ENCODE measurements at regions not wholly inside any gene's neighbourhood (a gene's known extent, or its start where the extent isn't known, plus 50 kb on each side); places are given as distances from the start of the nearest gene placed in this dataset.

DNA sequence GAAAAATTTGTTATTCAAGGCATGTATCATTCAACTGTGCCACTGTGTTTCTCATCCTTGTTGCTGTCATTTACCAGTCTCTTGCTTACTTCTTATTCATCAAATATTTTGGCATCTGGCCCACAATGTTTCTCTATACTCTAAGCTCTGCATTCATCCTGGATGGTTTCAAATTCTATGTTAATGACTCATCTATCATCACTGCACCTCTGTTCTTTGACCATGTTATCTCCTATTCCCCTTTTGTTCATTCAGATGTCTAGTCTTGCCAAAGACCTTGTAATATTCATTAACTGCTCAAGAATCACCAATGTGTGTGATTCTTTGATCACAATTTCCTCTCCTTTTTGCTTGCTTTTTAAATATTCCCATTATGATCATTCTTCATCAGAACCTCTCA lies 54.6 kb upstream of the PRKACB start:
- ChIA-PET CTCF (interaction anchor here (1.1 kb wide), 1 partner anchor 353 kb away, joined by 3 read pairs; no protein-coding TSS in a partner anchor), POLR2A (no interaction called here)
- Histone ChIP-seq H3K27me3 (replicated peaks in 1 of 4; ENCODE audit: control extremely low read depth in 1 of 4, control insufficient read depth in 3 of 4, insufficient read depth in 4 of 4, low read length in 3 of 4) (no peaks in the 10 kb centered on the region), H3K27ac (ENCODE audit: low read length in 2 of 2) (no peak overlapping the region), H3K4me3 (ENCODE audit: control extremely low read depth in 1 of 5, extremely low read depth in 1 of 5, insufficient read depth in 1 of 5, low read depth in 2 of 5, low read length in 4 of 5) (no peak overlapping the region), H4K20me1 (ENCODE audit: control insufficient read depth, insufficient read depth, low read length, poor library complexity, severe bottlenecking) (no peaks in the 10 kb centered on the region), H3K36me3 (replicated peaks in 1 of 2; ENCODE audit: control extremely low read depth in 1 of 2, control insufficient read depth in 1 of 2, extremely low read depth in 1 of 2, insufficient read depth in 2 of 2, low read length in 1 of 2) (no peaks in the 10 kb centered on the region), H3K79me2 (ENCODE audit: control insufficient read depth, insufficient read depth, low read length) (no peaks in the 10 kb centered on the region), H3K9me3 (ENCODE audit: control extremely low read depth in 1 of 3, control insufficient read depth in 2 of 3, insufficient read depth in 1 of 3, low read length in 2 of 3) (no peaks in the 10 kb centered on the region), H3K4me1 (ENCODE audit: control insufficient read depth in 2 of 2, insufficient read depth in 2 of 2, low read length in 2 of 2) (peaks cover 6 to 12% of the 10 kb centered on the region in 2 donors), H3K9ac (ENCODE audit: low read length) (no peak overlapping the region), H2AFZ (ENCODE audit: insufficient read depth, low read depth, low read length, poor library complexity, severe bottlenecking) (peak overlapping the region; percentile 83), H3K4me2 (replicated peaks; ENCODE audit: low read depth, low read length, poor library complexity, severe bottlenecking) (no peak overlapping the region)
- Mint-ChIP-seq H3K4me3 (no peak overlapping the region), H3K27me3 (no peaks in the 10 kb centered on the region), H3K4me1 (peaks cover 17% of the 10 kb centered on the region), H3K27ac (no peak overlapping the region), H3K9me3 (ENCODE audit: insufficient read depth) (no peaks in the 10 kb centered on the region)
- TF ChIP-seq, protein P1, sequence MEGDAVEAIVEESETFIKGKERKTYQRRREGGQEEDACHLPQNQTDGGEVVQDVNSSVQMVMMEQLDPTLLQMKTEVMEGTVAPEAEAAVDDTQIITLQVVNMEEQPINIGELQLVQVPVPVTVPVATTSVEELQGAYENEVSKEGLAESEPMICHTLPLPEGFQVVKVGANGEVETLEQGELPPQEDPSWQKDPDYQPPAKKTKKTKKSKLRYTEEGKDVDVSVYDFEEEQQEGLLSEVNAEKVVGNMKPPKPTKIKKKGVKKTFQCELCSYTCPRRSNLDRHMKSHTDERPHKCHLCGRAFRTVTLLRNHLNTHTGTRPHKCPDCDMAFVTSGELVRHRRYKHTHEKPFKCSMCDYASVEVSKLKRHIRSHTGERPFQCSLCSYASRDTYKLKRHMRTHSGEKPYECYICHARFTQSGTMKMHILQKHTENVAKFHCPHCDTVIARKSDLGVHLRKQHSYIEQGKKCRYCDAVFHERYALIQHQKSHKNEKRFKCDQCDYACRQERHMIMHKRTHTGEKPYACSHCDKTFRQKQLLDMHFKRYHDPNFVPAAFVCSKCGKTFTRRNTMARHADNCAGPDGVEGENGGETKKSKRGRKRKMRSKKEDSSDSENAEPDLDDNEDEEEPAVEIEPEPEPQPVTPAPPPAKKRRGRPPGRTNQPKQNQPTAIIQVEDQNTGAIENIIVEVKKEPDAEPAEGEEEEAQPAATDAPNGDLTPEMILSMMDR (IDR thresholded peaks at IDR 0.05) = no peak
- TF ChIP-seq EZH2 (IDR thresholded peaks at IDR 0.05; ENCODE audit: borderline replicate concordance, insufficient read depth, low read depth, low read length, poor library complexity, severe bottlenecking) = no peak
- DNase-seq = no peak
- no peak for ATAC-seq (ENCODE audit: low read depth)
- intact Hi-C loops (cut with micrococcal nuclease) = no loop called here

DNA sequence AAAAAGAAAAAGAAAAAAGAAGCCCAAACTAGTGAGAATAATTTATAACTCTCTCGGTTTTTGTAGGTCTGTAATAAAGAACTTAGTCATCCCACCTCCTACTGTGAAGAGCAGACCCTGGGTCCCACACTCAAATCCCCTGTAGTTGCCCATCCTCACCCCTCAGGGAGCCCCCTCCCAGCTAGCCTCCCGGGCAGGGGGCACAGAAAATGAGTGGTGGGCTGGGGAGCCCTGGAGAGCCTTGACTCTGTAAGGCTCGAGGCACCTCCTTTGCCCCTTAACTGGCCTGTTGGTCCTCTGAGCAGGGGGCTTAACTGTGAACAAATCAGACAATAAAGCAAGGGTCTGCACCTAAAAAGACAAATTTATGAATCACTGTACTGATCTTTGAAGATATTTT lies 57.5 kb upstream of the PRKACB start:
- POLR2A ChIA-PET = no interaction called here

More for the DNA sequence above, 57.5 kb upstream of the PRKACB start:
- no peaks in the 10 kb centered on the region for H3K79me2 ChIP-seq (ENCODE audit: control insufficient read depth, insufficient read depth, low read length)
- CTCF ChIA-PET = no interaction called here
- no peaks in the 10 kb centered on the region for H3K36me3 ChIP-seq (replicated peaks in 1 of 2; ENCODE audit: control extremely low read depth in 1 of 2, control insufficient read depth in 1 of 2, extremely low read depth in 1 of 2, insufficient read depth in 2 of 2, low read length in 1 of 2)
- whole genome bisulfite sequencing (ENCODE audit: insufficient coverage) = no CpG with 5 or more reads among the region's 3 CpGs
- ATAC-seq (ENCODE audit: low read depth) = no peak
- H3K4me1 ChIP-seq (ENCODE audit: control insufficient read depth in 2 of 2, insufficient read depth in 2 of 2, low read length in 2 of 2) = peaks cover 6 to 12% of the 10 kb centered on the region in 2 donors
- no peak overlapping the region for H3K4me2 ChIP-seq (replicated peaks; ENCODE audit: low read depth, low read length, poor library complexity, severe bottlenecking)
- Mint-ChIP-seq H3K27me3 (no peaks in the 10 kb centered on the region), H3K9me3 (ENCODE audit: insufficient read depth) (no peaks in the 10 kb centered on the region), H3K4me1 (peaks cover 15% of the 10 kb centered on the region), H3K27ac (no peak overlapping the region), H3K4me3 (no peak overlapping the region)
- DNase-seq = no peak
- no peaks in the 10 kb centered on the region for H4K20me1 ChIP-seq (ENCODE audit: control insufficient read depth, insufficient read depth, low read length, poor library complexity, severe bottlenecking)
- intact Hi-C loops (cut with micrococcal nuclease) = no loop called here
- H2AFZ ChIP-seq (ENCODE audit: insufficient read depth, low read depth, low read length, poor library complexity, severe bottlenecking) = no peak overlapping the region
- H3K4me3 ChIP-seq (ENCODE audit: control extremely low read depth in 1 of 5, extremely low read depth in 1 of 5, insufficient read depth in 1 of 5, low read depth in 2 of 5, low read length in 4 of 5) = no peak overlapping the region
- TF ChIP-seq EZH2 (IDR thresholded peaks at IDR 0.05; ENCODE audit: borderline replicate concordance, insufficient read depth, low read depth, low read length, poor library complexity, severe bottlenecking) = no peak
- TF ChIP-seq, protein P1 (IDR thresholded peaks at IDR 0.05) = no peak
- H3K27ac ChIP-seq (ENCODE audit: low read length in 2 of 2) = no peak overlapping the region
- no peaks in the 10 kb centered on the region for H3K27me3 ChIP-seq (replicated peaks in 1 of 4; ENCODE audit: control extremely low read depth in 1 of 4, control insufficient read depth in 3 of 4, insufficient read depth in 4 of 4, low read length in 3 of 4)
- H3K9ac ChIP-seq (ENCODE audit: low read length) = no peak overlapping the region
- H3K9me3 ChIP-seq (ENCODE audit: control extremely low read depth in 1 of 3, control insufficient read depth in 2 of 3, insufficient read depth in 1 of 3, low read length in 2 of 3) = no peaks in the 10 kb centered on the region

All from B cell (primary cell).